Activated CD4-positive, alpha-beta T cell treated with anti-CD3 and anti-CD28 coated beads, Interleukin-2, amount 50 U/mL, for 4 hours (primary cell): ENCODE measurements at regions not wholly inside any gene's neighbourhood (a gene's known extent, or its start where the extent isn't known, plus 50 kb on each side); places are given as distances from the start of the nearest gene placed in this dataset.

Experiments
- DNase-seq, 2 experiments: peaks; one replicate each; pipeline ENCODE4 v3.0.0-alpha.2; 2020

GRCh38 chr14:48842785-48843184 lies 743.4 kb downstream of the RPS29 start:
- DNase-seq: no peak

GRCh38 chr14:48826058-48826457 lies 760.1 kb downstream of the RPS29 start:
- DNase-seq: no peak

GRCh38 chr14:48814562-48814961 lies 771.6 kb downstream of the RPS29 start:
- no peak for DNase-seq

- no peak for DNase-seq
Observed at GRCh38 chr14:48805315-48805714, 780.9 kb downstream of the RPS29 start.

DNA sequence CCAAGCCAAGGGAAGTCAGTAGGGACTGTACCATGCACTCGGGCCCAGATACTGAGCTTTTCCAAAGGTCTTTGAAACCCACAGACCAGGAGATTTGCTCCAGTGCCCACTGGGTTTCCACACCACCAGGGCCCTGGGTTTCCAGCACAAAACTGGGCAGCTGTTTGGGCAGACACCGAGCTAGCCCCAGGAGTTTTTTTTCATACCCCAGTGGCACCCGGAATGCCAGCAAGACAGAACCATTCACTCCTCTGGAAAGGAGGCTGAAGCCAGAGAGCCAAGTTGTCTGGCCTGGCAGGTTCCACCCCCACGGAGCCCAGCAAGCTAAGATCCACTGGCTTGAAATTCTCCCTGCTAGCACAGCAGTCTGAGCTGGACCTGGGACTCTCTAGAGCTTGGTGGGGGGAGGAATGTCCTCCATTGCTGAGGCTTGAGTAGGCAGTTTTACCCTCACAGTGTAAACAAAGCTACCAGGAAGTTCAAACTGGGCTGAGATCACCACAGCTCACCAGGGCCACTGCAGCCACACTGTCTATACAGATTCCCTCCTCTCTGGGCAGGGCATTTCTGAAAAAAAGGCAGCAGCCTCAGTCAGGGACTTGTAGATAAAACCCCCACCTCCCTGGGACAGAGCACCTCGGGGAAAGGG lies 793.7 kb downstream of the RPS29 start:
- DNase-seq: no peak

- no peak for DNase-seq
Observed at GRCh38 chr14:48788771-48789170, 797.4 kb downstream of the RPS29 start.

- DNase-seq: no peak
Observed at GRCh38 chr14:48786498-48786897, 799.7 kb downstream of the RPS29 start.

- no peak for DNase-seq
Observed at GRCh38 chr14:48771717-48772116, 814.5 kb downstream of the RPS29 start.

- DNase-seq: no peak
Observed at GRCh38 chr14:48751293-48751692, 834.9 kb downstream of the RPS29 start.

DNA sequence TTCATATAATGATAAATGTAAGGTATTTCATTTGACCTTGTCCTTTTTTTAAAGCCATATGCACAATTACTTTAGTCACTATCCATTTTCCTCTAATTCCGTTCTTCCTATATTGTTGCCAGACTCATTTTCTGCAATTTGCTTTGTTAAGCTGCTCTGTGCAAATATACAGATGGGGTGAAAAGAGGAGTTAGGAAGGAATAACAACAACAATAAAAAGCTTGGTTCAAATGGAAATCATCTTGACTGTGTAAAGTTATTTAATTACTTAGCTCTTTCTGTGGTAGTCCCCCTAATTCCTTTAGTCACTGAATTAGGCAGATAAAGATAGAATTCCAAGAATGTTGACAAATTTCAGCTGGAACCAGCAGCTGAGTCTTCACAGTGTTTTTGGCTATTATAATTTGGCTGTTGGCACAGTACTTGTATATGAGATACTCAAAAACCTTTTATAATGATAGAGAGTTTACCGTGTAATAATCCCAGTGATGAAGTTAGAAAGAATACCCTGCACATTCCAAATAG lies 838.0 kb downstream of the RPS29 start:
- DNase-seq: no peak

DNA sequence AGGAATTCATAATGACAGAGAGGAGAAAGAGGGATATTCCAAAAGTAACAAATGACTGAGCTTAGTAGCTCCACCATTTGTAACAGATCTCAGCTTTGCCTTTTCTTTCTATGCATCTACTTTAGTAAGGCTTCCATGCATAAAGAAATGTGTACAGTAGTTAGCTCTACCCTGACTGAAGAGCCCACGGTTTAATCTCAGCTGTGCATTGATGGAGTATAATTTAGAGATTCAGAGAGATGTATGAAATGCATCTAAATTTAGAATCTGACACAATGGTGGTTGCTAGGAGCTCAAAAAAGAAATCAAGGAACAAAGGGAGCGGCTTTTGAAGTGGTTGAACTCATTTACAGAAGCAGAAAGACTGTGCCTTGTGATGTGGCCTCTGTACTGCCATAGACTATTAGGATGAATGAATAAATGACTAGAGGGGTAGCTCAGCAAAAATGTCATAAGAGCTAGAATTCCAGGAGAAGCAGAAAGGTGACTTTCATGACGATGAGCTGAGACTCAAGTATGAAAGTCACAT lies 838.6 kb downstream of the RPS29 start:
- no peak for DNase-seq

DNA sequence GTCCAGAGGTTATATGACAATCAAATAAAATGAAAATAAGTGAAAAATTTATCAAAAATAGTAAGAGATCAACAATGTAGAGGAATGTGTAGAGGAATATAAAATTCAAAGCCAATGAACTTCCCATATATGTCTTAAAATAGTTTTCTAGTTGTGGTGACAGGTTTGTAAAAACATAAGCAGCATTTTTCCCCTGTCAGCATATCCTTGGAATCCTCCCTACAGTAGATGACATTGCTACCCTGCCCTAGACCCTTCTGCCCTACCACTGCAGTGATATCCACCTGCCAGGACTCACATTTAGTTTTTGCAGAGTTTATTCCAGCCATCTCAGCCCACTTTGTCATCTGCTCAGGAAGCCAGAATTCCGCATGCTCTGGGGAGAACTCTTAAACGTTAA lies 842.0 kb downstream of the RPS29 start:
- no peak for DNase-seq

- no peak for DNase-seq
Observed at GRCh38 chr14:48738186-48738925, 847.8 kb downstream of the RPS29 start.

- no peak for DNase-seq
Observed at GRCh38 chr14:48735607-48736006, 850.6 kb downstream of the RPS29 start.

DNA sequence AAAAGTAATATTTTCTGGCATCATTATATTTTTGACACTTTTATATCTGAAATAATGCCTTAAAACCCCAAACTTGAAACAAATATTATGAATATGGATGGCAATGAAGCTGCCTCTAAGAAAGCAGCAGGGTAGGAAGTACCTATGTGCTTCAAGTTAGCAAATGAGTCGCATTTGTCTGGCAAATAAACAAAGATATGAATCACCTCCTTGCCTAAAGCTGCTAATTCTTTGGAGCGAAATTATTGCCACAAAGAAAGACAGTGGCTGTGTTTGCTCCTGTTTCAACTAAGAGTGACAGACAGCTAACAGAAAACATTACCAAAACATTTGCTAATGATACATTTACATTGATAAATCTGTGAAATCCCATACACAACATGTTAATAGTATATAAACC lies 854.9 kb downstream of the RPS29 start:
- DNase-seq: no peak

DNA sequence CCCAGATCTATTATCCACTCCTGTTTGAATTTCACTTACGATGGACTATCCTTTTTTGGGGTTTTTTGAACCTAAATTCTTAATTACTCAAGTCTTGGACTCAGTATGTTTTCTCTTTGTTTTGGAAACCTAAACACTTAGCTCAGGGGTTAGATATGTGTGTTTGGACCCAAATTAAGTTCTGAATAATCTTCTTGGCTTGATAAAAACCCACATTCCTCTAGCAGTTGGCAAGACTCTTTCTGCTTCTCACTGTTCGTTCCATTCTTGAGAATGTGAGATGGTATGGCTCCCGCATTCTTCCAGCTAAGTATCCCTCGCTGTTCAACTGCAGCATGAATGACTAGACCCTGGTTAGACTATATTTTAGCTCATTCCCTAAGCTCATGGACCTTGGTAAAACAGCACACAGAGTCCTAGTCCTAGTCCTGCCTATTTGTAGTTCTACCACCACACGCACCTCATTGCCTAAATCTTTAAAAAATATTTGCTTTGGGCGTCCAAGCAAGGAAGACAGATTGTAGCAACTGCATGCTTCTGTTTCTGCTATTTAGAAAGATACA lies 860.0 kb downstream of the RPS29 start:
- DNase-seq: no peak

DNA sequence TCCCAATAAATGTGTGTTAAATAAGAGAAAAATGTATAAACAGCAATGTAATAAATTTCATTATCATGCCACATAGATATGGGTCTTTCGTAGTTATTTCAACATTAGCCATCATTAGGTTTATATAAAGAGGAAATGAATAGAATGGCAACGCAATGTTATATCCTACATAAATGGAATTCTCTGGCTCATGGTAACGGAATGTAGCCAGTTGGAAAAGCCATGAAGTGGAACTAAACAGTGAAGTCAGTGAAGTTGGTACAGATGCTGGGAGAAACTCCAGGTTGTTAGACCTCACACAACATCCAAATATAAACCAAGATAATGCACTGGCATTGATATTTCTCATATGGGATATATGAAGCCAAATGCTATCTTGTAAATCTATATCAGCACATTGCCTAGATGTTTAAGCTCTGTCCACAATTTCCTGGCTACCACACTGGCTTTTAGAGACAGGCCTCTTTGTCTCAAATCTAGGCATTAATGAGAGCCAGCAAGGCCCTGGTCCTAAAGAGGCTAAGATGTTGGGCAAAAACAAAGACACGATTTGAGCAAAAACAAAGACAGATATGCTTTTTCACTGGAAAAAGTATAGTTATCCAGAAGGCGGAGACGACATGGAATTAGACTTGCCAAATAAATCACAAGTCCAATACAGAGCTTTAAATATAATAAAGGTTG lies 861.0 kb downstream of the RPS29 start:
- DNase-seq: no peak

DNA sequence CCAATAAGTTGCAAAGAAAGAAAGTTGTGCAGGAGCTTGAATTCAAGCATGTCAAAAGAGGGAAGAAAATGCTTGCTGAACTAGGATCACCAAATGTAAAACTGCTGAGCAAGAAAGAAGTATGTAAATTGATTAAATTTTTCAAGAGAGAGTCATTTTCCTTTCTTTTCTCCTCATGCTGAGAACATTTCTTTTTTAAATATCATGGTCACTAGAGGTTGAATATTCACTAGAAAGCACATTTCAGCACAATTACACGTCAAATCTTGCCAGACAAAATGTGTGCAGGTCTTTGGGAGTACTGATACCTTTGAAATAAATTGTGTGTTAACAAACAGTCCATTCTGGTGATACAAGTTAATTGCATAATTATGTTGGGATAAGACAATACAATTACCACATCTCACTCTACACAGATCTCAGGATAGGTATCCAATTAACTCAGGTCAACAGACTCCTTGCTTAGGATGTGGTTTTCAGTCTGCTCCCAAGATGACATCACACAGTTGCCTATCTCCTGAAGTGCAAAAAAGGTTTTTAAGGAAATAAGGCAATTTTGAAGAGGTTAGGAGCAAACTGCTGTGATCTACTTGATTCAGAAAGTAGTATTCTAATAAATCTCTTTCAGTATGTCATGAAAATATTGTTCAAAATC lies 862.2 kb downstream of the RPS29 start:
- no peak for DNase-seq

DNA sequence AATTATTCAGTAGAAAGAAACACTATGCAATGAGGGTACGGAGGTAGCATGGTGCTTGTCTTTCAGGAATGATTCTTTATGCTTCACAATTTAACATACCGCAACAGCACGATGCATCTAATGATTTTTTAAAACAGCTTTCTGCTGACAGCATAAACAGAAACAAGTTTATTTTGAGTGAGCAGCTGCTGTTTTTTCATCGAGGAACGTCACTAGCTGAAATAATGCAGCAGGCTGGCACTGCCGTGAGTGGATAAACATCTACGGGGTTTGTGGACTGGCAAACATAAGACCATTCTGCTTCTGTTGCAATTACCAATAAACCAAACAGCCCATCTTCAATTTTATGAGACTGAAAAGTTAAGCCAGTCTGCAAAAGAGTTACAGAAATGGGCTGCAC lies 871.8 kb downstream of the RPS29 start:
- no peak for DNase-seq

DNA sequence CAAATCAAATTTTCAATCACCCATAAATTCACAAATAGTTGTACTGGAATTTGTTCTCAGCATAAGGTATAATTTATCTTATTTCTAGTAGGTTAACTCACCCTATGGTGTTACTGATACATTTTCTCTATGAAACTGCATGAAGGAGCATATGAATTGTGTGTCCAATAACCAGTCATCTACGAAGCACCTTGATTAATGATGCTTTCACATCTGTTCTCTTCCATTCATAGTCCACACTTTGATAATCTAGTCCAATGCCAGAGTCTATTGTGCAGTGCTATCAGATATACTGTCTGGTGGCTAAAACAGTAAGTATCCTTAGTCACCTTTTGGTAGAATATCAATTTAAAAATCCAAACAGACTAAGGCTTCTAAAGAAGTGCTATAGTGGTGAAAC lies 876.0 kb downstream of the RPS29 start:
- DNase-seq: no peak

DNA sequence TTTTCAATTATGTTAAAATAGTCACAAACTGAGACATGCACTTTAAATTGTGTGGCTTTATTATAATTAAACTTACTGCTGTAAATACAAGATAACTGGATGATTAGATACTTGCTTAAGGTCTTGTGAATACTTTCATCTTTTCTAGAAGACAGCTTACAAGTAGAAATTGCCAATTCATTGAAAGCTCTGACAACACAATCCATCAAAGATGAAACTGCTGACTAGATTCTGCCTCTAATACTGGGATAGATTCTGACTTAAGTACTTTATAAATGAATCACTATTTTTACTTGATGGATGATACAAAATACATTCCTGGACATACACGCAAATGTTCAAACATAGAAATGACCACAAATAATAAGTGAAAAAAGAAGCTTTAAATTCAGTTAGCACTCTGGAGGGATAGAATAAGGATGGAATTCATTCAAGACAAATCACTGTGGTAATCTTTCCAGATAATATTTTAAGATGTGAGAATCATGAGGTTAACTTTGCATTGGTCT lies 876.8 kb downstream of the RPS29 start:
- no peak for DNase-seq

- DNase-seq: no peak
Observed at GRCh38 chr14:48704639-48705038, 881.5 kb downstream of the RPS29 start.
